ENCODE measurements at regions not wholly inside any gene's neighbourhood (a gene's known extent, or its start where the extent isn't known, plus 50 kb on each side); places are given as distances from the start of the nearest gene placed in this dataset.

DNA sequence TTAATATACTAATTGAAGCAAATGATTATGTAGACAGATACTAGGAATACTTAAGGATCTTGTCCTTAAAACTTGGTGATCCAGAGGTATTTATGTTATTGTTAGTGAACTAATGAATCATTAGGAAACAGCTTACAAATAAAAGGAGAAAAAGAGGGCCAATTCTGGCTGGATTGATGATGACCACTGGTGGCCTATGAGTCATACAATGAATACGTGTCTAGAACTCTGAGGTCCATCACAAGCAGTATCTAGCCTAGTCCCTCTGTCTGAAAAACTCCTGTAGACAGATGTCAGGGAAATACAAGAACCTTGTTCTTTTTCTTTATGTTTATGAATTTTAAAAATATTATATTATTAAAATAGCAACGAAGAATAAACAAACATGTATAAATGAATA, 51.7 kb upstream of the RTL1 start:
- TF ChIP-seq, protein P1, sequence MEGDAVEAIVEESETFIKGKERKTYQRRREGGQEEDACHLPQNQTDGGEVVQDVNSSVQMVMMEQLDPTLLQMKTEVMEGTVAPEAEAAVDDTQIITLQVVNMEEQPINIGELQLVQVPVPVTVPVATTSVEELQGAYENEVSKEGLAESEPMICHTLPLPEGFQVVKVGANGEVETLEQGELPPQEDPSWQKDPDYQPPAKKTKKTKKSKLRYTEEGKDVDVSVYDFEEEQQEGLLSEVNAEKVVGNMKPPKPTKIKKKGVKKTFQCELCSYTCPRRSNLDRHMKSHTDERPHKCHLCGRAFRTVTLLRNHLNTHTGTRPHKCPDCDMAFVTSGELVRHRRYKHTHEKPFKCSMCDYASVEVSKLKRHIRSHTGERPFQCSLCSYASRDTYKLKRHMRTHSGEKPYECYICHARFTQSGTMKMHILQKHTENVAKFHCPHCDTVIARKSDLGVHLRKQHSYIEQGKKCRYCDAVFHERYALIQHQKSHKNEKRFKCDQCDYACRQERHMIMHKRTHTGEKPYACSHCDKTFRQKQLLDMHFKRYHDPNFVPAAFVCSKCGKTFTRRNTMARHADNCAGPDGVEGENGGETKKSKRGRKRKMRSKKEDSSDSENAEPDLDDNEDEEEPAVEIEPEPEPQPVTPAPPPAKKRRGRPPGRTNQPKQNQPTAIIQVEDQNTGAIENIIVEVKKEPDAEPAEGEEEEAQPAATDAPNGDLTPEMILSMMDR (IDR thresholded peaks at IDR 0.05): no peak
- intact Hi-C loops (cut with DNase I): no loop called here
- no peak for DNase-seq
- 61 to 62% methylated on average over 2 of the region's 2 CpGs for WGBS, 2 donors
- Histone ChIP-seq H3K27ac (no peak overlapping the region), H3K36me3 (no peaks in the 10 kb centered on the region), H3K27me3 (peaks cover 0 to 3% (median 0%) of the 10 kb centered on the region in 7 donors), H3K4me1 (no peaks in the 10 kb centered on the region), H3K9me3 (no peaks in the 10 kb centered on the region), H3K4me3 (no peak overlapping the region)
- no peak for ATAC-seq

DNA sequence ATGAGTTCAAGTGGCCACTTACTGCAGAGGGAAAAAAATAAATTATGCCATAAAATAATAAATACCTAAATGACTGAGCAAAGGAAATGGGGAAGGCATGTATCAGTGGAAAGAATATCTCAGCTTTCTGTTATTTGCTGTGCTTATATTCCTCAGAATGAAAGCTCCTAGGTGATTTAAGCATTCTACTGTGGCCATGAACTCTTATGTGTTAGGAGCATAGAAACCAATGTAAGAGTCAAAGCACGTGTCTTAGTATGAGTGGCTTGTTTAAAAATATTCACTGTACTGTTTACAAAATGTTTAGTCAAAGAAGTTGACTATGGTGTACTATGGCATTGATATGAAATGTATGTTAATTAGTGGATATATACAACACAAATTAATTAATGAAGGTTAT, 59.0 kb upstream of the RTL1 start:
- WGBS, 2 donors: 0 to 35% methylated on average over 1 of the region's 1 CpG
- H3K4me3 ChIP-seq: no peak overlapping the region
- no peaks in the 10 kb centered on the region for H3K4me1 ChIP-seq
- intact Hi-C loops (cut with DNase I): no loop called here
- TF ChIP-seq, protein P1 (IDR thresholded peaks at IDR 0.05): no peak
- H3K36me3 ChIP-seq: no peaks in the 10 kb centered on the region
- H3K27me3 ChIP-seq: no peaks in the 10 kb centered on the region
- ATAC-seq (no peak), DNase-seq (no peak)
- H3K9me3 ChIP-seq: no peaks in the 10 kb centered on the region
- no peak overlapping the region for H3K27ac ChIP-seq

DNA sequence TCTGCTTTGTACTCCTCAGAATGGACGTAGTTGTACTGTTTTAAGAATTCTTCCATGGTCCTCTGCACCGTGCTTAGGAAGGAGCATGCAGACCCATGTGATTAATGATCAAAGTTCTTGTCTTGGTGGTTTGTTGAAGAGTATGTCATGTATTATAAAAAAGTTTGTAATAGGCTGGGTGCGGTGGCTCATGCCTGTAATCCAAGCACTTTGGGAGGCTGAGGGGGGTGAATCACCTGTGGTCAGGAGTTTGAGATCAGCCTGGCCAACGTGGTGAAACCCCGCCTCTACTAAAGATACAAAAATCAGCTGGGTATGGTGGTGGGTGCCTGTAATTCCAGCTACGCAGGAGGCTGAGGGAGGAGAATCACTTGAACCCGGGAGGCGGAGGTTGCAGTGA, 61.8 kb upstream of the RTL1 start:
- 87 to 88% methylated on average over 8 of the region's 8 CpGs for WGBS, 2 donors
- no peaks in the 10 kb centered on the region for H3K36me3 ChIP-seq
- TF ChIP-seq, protein P1 (IDR thresholded peaks at IDR 0.05): no peak

DNA sequence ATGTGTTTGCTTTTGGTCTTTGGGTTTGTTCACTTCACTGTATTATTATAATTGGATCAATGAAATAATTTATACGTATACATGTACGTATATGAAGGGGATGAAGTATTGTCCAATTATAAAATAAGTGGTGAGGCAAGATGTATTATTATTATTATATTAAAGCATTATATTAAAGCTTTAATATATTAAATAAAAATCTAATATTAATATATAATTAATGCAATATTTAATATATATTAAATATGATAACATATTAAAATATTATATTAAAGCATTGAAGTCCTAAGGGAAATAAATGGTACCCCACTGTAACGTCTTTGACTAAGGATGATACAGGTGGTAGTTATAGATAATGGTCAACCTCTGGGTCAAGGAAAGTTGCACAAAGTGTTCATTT, 63.7 kb upstream of the RTL1 start:
- Histone ChIP-seq H3K4me3 (no peak overlapping the region), H3K27me3 (no peaks in the 10 kb centered on the region), H3K27ac (no peak overlapping the region), H3K36me3 (no peaks in the 10 kb centered on the region), H3K4me1 (no peaks in the 10 kb centered on the region), H3K9me3 (no peaks in the 10 kb centered on the region)
- intact Hi-C loops (cut with DNase I): no loop called here
- WGBS, 2 donors: 72 to 75% methylated on average over 3 of the region's 3 CpGs
- ATAC-seq (no peak), DNase-seq (no peak)
- TF ChIP-seq, protein P1 (IDR thresholded peaks at IDR 0.05): no peak

More for the DNA sequence above, 61.8 kb upstream of the RTL1 start:
- no peaks in the 10 kb centered on the region for H3K27me3 ChIP-seq
- no peaks in the 10 kb centered on the region for H3K4me1 ChIP-seq
- no peaks in the 10 kb centered on the region for H3K9me3 ChIP-seq
- DNase-seq (no peak), ATAC-seq (no peak)
- intact Hi-C loops (cut with DNase I): no loop called here
- H3K27ac ChIP-seq: no peak overlapping the region
- no peak overlapping the region for H3K4me3 ChIP-seq

DNA sequence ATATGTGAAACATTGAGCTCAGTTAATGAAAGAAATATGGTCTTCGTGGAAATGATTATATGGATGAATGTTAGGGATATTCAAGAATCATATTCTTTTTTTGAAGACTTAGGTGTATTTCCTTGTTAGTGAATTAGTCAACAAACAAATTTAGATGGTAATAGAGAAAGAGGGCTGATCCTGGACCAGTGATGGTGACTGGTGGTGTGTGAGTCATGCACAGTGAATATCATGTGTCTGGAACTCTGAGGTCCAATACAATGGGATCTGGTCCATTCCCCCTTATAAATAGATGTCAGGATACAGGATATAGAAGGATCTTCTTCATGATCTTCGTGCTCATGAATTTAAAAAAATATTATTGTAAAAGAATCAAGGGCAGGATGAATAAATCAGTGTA, 64.4 kb upstream of the RTL1 start:
- Histone ChIP-seq H3K4me1 (no peaks in the 10 kb centered on the region), H3K4me3 (no peak overlapping the region), H3K27me3 (no peaks in the 10 kb centered on the region), H3K9me3 (no peaks in the 10 kb centered on the region), H3K36me3 (no peaks in the 10 kb centered on the region), H3K27ac (no peak overlapping the region)
- WGBS, 2 donors: 67 to 71% methylated on average over 2 of the region's 2 CpGs
- DNase-seq (no peak), ATAC-seq (no peak)
- intact Hi-C loops (cut with DNase I): no loop called here
- TF ChIP-seq, protein P1 (IDR thresholded peaks at IDR 0.05): no peak
